Fibroblast of mammary gland (primary cell): ENCODE measurements at regions not wholly inside any gene's neighbourhood (a gene's known extent, or its start where the extent isn't known, plus 50 kb on each side); places are given as distances from the start of the nearest gene placed in this dataset.

ENCODE experiments used
- DNase-seq: peaks from one replicate; pipeline ENCODE4 v3.0.0-alpha.2; 2010; ENCODE audit warnings: low read depth
- H3K4me3 ChIP-seq: 2 replicates; pipeline ENCODE4 v1.5.1; 2011; ENCODE audit warnings: low read depth, mild to moderate bottlenecking, low read length, moderate library complexity; ENCODE audit not compliant: control insufficient read depth
- CTCF ChIP-seq: conservative IDR thresholded peaks from 2 replicates; pipeline ENCODE4 v1.5.1; 2011; ENCODE audit warnings: low read depth, low read length, inconsistent platforms; ENCODE audit not compliant: control insufficient read depth, insufficient read depth

GRCh38 chr21:28791595-28792282 lies 200.9 kb downstream of the LTN1 start:
- no peak for DNase-seq
- H3K4me3 ChIP-seq, result no peak overlapping the region
- TF ChIP-seq CTCF, result no peak

- no peak overlapping the region for H3K4me3 ChIP-seq
- no peak for TF ChIP-seq CTCF
- no peak for DNase-seq
Measured at GRCh38 chr21:28790335-28790734, 202.3 kb downstream of the LTN1 start.

GRCh38 chr21:28789523-28789922 lies 203.2 kb downstream of the LTN1 start:
- no peak overlapping the region for H3K4me3 ChIP-seq
- TF ChIP-seq CTCF, result no peak
- DNase-seq, result no peak

- DNase-seq, result no peak
- no peak for TF ChIP-seq CTCF
- H3K4me3 ChIP-seq, result no peak overlapping the region
Measured at GRCh38 chr21:28788030-28788429, 204.6 kb downstream of the LTN1 start.

- DNase-seq, result no peak
- no peak for TF ChIP-seq CTCF
- H3K4me3 ChIP-seq, result no peak overlapping the region
Measured at GRCh38 chr21:28783641-28784185, 209.0 kb downstream of the LTN1 start.

- H3K4me3 ChIP-seq, result no peak overlapping the region
- TF ChIP-seq CTCF, result peak; percentile 79
- peak; percentile 65 for DNase-seq
Measured at GRCh38 chr21:28781602-28782276, 210.9 kb downstream of the LTN1 start.
